SK-N-SH (cell line): ENCODE measurements at regions not wholly inside any gene's neighbourhood (a gene's known extent, or its start where the extent isn't known, plus 50 kb on each side); places are given as distances from the start of the nearest gene placed in this dataset.

Source experiments
- EZH2phosphoT487 ChIP-seq: fragments of 200-600 bp; sonication (generic); IDR thresholded peaks from 2 replicates; pipeline ENCODE4 v1.6.1; 2017; ENCODE audit warnings: low read depth, mixed run types, mild to moderate bottlenecking, antibody characterized with exemption, moderate library complexity, borderline replicate concordance
- RFX5 ChIP-seq: IDR thresholded peaks from 2 replicates; pipeline ENCODE4 v1.6.1; 2012; ENCODE audit warnings: mild to moderate bottlenecking, improper control_type of control experiment, low read length
- TAF1 ChIP-seq: IDR thresholded peaks from 2 replicates; pipeline ENCODE4 v1.6.1; 2012; ENCODE audit warnings: low read depth, mild to moderate bottlenecking, low read length, moderate library complexity, borderline replicate concordance
- TF ChIP-seq, protein P1 (sequence below): fragments of 200-600 bp; sonication (generic); IDR thresholded peaks from 2 replicates; pipeline ENCODE4 v1.6.1; 2017; ENCODE audit warnings: antibody characterized with exemption, mild to moderate bottlenecking, moderate library complexity
- TF ChIP-seq, protein P2 (sequence below): IDR thresholded peaks from 2 replicates; pipeline ENCODE4 v1.6.1; 2012; ENCODE audit warnings: mild to moderate bottlenecking, low read depth, low read length, moderate library complexity
- TF ChIP-seq, protein P3 (sequence below): fragments of 150-350 bp; IDR thresholded peaks from 2 replicates; pipeline ENCODE4 v1.6.1; 2017; ENCODE audit warnings: antibody characterized with exemption, low read length, low read depth, borderline replicate concordance
- TF ChIP-seq, protein P4 (sequence below): fragments of 150-350 bp; IDR thresholded peaks from 2 replicates; pipeline ENCODE4 v1.6.1; 2016; ENCODE audit warnings: mild to moderate bottlenecking, low read depth, low read length

DNA sequence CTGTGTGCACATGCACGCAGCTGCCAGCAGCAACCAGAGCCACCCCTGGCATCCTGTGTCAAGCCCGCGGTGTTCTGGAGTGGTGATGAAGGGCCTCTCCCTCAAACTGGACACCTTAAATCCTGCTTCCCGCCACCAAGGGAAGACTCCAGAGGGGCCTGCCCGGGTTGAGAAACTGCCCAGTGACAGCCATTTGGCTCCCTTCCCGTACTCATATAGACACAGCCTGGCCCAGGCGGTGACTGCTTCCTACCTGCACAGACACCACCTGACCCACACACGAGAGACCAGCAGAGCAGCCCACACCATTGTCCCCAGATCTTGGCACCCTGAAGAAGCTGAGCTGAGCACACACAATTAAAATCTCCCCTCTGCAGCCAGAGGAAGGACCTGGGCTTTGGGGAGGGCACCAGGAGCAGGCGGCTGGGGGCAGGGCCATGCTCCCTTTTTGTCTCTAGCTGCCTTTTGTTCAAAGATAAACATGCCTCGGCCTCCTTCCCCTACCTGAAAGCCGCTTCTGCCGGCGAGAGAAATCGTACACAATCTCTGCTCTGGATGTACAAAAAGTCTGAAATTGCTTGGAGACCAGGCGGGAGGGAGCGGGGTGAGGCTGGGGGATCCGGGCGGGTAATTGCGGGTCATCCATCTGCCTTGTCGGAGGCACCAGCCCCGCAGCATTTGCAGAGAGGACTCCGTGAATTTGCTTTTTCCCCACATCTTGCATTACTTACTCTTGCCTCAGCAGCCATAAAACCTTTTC is 78.4 kb downstream of the TSPAN17 start:
- TF ChIP-seq, protein P1, sequence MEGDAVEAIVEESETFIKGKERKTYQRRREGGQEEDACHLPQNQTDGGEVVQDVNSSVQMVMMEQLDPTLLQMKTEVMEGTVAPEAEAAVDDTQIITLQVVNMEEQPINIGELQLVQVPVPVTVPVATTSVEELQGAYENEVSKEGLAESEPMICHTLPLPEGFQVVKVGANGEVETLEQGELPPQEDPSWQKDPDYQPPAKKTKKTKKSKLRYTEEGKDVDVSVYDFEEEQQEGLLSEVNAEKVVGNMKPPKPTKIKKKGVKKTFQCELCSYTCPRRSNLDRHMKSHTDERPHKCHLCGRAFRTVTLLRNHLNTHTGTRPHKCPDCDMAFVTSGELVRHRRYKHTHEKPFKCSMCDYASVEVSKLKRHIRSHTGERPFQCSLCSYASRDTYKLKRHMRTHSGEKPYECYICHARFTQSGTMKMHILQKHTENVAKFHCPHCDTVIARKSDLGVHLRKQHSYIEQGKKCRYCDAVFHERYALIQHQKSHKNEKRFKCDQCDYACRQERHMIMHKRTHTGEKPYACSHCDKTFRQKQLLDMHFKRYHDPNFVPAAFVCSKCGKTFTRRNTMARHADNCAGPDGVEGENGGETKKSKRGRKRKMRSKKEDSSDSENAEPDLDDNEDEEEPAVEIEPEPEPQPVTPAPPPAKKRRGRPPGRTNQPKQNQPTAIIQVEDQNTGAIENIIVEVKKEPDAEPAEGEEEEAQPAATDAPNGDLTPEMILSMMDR = no peak
- TF ChIP-seq, protein P2, sequence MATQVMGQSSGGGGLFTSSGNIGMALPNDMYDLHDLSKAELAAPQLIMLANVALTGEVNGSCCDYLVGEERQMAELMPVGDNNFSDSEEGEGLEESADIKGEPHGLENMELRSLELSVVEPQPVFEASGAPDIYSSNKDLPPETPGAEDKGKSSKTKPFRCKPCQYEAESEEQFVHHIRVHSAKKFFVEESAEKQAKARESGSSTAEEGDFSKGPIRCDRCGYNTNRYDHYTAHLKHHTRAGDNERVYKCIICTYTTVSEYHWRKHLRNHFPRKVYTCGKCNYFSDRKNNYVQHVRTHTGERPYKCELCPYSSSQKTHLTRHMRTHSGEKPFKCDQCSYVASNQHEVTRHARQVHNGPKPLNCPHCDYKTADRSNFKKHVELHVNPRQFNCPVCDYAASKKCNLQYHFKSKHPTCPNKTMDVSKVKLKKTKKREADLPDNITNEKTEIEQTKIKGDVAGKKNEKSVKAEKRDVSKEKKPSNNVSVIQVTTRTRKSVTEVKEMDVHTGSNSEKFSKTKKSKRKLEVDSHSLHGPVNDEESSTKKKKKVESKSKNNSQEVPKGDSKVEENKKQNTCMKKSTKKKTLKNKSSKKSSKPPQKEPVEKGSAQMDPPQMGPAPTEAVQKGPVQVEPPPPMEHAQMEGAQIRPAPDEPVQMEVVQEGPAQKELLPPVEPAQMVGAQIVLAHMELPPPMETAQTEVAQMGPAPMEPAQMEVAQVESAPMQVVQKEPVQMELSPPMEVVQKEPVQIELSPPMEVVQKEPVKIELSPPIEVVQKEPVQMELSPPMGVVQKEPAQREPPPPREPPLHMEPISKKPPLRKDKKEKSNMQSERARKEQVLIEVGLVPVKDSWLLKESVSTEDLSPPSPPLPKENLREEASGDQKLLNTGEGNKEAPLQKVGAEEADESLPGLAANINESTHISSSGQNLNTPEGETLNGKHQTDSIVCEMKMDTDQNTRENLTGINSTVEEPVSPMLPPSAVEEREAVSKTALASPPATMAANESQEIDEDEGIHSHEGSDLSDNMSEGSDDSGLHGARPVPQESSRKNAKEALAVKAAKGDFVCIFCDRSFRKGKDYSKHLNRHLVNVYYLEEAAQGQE = no peak
- TF ChIP-seq, protein P3, sequence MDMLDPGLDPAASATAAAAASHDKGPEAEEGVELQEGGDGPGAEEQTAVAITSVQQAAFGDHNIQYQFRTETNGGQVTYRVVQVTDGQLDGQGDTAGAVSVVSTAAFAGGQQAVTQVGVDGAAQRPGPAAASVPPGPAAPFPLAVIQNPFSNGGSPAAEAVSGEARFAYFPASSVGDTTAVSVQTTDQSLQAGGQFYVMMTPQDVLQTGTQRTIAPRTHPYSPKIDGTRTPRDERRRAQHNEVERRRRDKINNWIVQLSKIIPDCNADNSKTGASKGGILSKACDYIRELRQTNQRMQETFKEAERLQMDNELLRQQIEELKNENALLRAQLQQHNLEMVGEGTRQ = no peak
- TF ChIP-seq EZH2phosphoT487 (no peak), TAF1 (no peak), RFX5 (no peak)
- TF ChIP-seq, protein P4, sequence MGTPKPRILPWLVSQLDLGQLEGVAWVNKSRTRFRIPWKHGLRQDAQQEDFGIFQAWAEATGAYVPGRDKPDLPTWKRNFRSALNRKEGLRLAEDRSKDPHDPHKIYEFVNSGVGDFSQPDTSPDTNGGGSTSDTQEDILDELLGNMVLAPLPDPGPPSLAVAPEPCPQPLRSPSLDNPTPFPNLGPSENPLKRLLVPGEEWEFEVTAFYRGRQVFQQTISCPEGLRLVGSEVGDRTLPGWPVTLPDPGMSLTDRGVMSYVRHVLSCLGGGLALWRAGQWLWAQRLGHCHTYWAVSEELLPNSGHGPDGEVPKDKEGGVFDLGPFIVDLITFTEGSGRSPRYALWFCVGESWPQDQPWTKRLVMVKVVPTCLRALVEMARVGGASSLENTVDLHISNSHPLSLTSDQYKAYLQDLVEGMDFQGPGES = no peak
